HG03521 (cell line): ENCODE measurements at regions not wholly inside any gene's neighbourhood (a gene's known extent, or its start where the extent isn't known, plus 50 kb on each side); places are given as distances from the start of the nearest gene placed in this dataset.

ENCODE experiments used
- ATAC-seq: cut with Tn5 transposase; IDR thresholded peaks from one replicate; pipeline ENCODE4 v1.9.1; 2021; ENCODE audit warnings: mild to moderate bottlenecking, moderate library complexity; ENCODE audit not compliant: unreplicated experiment

DNA sequence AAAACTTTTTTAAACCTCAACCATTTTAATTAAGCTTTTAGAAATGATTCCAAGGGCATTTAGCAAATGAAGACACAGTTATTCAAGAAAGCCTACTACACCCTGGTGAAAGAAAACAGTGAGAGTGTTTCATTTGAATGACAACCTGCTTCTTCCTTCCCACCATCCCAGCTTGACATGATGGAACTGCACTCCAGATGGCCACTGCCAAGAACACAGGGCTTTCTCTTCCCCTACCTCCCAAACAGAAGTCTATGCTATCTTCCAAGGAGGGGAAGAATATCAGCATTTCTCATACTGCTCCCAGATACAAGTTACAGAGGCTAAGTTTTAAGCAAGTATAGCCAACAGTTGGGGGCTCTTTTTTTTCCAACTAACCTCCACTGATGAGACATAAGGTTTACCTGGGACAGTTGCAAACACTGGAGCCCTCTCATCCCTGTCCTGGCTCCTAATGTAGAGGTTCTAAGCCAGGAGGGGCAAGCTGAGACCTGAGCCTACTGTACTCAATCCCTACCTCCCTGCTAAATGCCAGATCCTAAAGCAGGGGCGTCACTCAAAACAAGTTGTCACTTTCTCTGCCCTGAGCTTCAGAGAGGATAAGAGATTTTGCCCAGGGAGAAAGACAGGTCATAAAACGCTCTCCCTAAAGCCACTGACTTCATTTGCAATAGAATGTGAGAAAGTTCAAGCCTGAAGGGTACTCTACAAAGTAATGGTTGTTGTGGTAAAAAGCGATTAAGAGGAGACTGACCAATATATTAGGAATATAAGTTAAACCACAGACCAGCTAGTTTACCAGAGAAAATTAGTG, 88.5 kb upstream of the SLC27A6 start:
- no peak for ATAC-seq

DNA sequence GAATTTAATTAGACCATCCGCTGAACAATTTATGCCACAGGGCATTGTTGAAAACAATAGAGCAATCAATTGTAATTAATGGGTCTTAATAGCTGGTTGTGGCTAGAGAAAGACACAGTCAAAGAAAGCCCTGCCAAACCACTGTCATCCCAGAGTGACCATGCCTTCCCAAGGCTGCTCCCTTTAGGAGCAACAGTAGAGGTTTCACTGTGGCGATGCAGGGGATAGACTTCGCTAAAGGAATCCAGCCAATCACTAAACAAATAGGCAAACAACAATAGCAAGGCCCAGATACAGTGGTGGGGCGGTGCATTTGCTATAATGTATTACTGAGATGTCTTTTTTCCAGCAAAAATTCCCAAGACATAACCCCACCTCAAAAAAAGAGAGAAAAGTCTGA, 87.8 kb upstream of the SLC27A6 start:
- no peak for ATAC-seq

DNA sequence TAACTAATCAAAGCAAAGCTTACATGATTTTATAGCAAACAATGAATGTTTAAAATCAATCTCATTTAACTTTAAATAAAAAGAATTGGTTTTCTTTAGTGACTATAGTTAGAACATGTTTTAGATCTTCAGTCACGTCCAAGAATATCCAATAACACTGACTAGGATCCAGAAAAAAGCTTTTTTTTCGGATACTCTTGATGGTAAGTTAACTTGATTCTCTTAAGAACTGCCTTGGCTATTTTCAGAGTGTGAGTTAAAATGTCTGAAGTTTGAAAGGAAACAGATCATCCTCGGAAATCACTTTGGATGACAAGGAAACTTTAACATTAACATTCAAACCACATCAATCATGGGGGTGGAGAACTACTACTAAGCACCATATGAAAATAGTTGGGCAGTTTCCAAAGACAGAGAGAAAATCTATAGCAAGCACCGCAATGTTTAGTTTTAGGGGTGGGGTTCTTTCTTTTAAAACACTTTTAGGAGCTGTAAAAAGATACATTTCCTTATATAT, 83.7 kb upstream of the SLC27A6 start:
- no peak for ATAC-seq

DNA sequence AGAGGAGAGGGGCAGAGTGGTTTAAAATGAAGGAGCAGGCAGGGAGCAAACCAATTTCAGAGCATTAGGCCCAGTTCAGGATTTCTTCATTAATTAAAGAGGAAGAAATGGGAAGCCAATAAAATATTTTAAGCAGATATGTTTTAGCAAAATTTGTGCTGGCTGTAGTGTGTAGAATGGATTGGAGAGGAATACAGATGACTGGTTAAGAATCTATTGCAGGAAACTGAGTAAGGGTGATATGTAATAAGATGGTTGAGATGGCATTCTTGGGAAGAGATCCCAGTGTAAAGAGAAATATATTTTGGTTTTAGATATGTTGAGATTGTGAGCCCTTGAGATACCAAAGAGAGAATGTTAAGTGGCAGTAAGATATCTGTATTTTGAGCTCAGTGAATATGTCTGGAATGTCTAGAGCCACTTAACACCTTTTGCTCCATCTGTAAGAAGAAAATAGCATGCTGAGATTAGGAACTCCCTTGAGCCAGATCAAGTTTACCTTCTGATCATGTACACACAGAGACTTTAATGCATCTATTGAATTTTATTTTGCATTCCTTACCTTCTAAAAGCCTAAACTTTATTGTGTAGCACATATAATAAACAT, 79.5 kb upstream of the SLC27A6 start:
- no peak for ATAC-seq

DNA sequence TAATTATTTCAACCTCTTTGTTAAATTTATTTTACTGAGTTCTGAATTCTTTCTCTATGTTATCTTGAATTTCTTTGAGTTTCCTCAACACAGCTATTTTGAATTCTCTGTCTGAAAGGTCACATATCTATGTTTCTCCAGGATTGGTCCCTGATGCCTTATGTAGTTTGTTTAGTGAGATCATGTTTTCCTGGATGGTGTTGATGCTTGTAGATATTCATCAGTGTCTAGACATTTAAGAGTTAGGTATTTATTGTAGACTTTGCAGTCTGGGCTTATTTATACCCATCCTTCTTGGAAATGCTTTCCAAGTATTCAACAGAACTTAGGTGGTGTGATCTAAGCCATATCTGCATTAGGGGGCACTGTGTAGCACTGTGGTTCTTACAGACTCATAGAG, 70.2 kb upstream of the SLC27A6 start:
- no peak for ATAC-seq

DNA sequence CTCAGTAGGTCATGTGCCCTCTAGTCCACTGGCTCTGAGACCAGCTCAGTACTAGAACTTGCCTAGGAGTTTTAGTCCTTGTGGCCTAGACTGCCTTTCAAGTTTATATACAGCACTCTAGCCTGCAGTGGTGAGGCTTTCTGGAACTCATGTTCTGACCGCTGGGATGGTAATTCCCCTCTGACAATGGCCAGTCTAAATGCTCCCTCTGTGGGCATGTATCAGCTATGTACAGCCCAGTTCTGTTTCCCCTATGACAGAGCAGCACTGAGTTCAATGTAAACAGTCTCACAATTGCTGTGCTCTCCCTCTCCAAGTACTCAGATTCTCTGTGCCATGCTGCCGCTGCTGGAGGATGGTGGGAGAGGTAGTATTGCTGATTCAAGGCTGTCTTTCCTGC, 68.6 kb upstream of the SLC27A6 start:
- no peak for ATAC-seq

DNA sequence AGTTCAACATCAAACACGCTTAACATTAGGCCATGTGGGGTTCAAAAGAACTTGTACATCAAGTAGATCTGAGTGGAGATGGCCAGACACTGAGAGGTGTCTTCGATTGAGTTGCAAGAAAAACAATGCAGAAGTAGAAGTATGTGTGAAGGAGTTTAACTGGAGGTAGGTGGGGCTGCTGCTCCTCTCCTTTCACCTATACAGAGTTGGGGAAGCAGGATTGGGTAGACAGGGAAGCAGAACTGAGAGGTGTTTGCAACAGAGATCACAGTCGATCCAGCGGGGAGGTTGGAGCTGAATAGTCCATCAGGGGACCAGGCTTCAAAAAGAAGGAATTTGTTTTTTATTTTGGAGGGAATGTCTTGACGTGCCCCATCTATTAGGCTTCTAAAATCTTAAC, 61.7 kb upstream of the SLC27A6 start:
- no peak for ATAC-seq

DNA sequence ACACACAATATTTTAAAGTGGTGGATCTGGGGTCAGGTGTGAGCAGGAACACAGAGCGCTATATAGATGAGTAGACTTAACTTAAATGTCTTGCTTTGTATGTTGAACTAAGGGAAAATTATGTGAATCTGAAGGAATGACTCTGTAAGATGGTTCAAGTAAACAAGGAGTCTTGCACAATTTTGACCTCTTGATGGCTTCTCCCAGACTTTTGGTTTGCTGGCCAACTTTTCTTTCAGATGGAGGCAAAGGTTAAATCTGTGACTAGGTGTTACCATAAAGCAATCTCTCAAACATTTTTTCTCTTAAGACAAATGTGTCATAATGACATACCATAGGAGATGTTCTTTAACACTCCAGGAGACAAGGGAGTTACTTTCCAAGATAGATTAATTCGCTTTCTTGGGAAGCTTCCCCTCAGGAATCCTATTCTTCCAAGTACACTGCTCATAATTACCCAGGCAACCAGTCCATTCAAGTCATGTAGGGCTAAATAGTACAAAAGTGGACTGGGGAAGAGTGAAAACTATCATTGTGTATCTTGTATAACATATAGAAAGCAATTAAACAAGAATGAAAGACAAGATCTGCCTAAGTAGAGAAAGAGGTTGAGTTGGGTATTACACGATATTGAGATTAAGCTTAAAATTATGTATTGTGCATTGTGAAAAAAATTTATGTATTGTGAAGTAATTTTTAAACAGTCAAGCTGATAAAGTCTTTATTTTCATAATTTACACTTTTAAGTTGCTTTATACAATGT, 60.3 kb upstream of the SLC27A6 start:
- peak; percentile 15 for ATAC-seq

DNA sequence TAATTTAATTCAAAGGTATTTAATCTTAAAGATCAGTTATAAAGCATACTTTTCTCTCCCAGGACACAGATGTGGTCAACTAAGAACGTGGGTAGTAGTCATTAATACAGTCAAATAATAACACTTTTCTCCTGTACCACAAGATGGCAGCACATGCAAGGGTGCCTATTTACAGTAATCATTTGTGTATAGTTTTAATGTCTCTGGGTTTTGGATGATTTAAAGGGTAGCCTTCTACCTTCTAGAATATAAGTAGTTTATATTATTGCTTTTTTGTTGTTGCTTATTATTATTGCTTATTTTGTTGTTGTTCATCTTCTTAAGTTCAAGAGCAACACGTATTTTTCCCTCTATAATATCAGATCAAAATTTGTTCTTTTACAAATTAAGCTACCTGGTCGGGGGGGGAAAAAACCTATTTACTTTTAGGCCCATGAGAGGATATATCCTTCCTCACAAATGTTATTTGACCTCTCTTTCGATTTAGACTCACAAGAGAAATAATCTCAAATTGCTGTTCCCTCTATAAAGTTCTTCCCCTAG, 59.6 kb upstream of the SLC27A6 start:
- peak; percentile 93 for ATAC-seq

DNA sequence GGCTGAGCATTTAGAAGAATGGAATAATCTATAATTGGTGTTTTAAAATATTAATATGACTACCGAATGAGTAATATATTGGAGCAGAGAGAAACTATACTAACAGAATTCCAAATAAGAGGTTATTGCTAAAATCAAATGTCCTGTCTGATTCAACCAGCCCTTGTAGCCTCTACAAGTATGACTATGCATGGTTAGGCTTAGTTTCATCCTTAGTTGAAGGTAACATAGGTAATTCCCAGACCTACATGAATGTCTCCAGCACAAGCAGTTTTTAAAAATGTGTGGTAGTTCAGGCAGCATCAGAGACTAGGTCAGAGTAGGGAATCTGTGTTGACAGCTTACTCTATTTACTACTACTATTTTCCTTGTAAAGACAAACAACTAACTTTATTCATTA, 51.7 kb upstream of the SLC27A6 start:
- peak; percentile 41 for ATAC-seq
